Vagina (tissue), 2 donors: ENCODE measurements at regions not wholly inside any gene's neighbourhood (a gene's known extent, or its start where the extent isn't known, plus 50 kb on each side); places are given as distances from the start of the nearest gene placed in this dataset.

Source experiments
- CTCF ChIP-seq, 3 experiments: fragments of 450-650 bp in 2 of 3; fragments of 200-600 bp in 1 of 3; sonication (generic) in 1 of 3; IDR thresholded peaks; one replicate each; pipeline ENCODE4 v1.5.1; 2017 to 2019; ENCODE audit warnings: antibody characterized with exemption in 3 of 3, mild to moderate bottlenecking in 2 of 3, moderate library complexity in 2 of 3
- POLR2A ChIP-seq, 2 donors: fragments of 450-650 bp; IDR thresholded peaks; one replicate each; pipeline ENCODE4 v1.6.1; 2017; ENCODE audit warnings: antibody characterized with exemption in 2 of 2, mild to moderate bottlenecking in 2 of 2, moderate library complexity in 2 of 2
- POLR2AphosphoS5 ChIP-seq, 2 donors: sonication (generic); formaldehyde crosslinking; IDR thresholded peaks; one replicate each; pipeline ENCODE4 v1.9.0; 2017; ENCODE audit warnings: antibody characterized with exemption in 2 of 2, mild to moderate bottlenecking in 2 of 2, low read depth in 1 of 2; ENCODE audit not compliant: insufficient read depth in 1 of 2

GRCh38 chr1:29602203-29602602, 365.9 kb downstream of the PTPRU start:
- TF ChIP-seq CTCF (IDR thresholded peaks at IDR 0.05) (no peak), POLR2AphosphoS5 (IDR thresholded peaks at IDR 0.05; ENCODE audit: insufficient read depth in 1 of 2, low read depth in 1 of 2) (no peak), POLR2A (IDR thresholded peaks at IDR 0.05) (no peak)
